Tibial artery (tissue), 4 donors: ENCODE measurements at regions not wholly inside any gene's neighbourhood (a gene's known extent, or its start where the extent isn't known, plus 50 kb on each side); places are given as distances from the start of the nearest gene placed in this dataset.

Source experiments
- DNase-seq, 2 donors: peaks; one replicate each; pipeline ENCODE4 v3.0.0-alpha.2; 2019
- H3K27ac ChIP-seq, 2 donors: fragments of 200-600 bp; sonication (generic) in 1 of 2; 1 replicate in 1 of 2; 2 replicates in 1 of 2; pipeline ENCODE4 v1.5.1; 2018 to 2019; ENCODE audit warnings: mild to moderate bottlenecking in 1 of 2
- H3K27me3 ChIP-seq, 2 donors: fragments of 200-600 bp; sonication (generic) in 1 of 2; one replicate each; pipeline versions ENCODE4 v1.5.1 to v1.6.0; 2016 to 2019
- H3K36me3 ChIP-seq, 3 donors: fragments of 200-600 bp; sonication (generic) in 2 of 3; one replicate each; pipeline ENCODE4 v1.5.1; 2016 to 2019; ENCODE audit warnings: mild to moderate bottlenecking in 2 of 3
- H3K4me1 ChIP-seq, 4 donors: fragments of 200-600 bp; sonication (generic) in 2 of 4; 1 replicate in 3 of 4; 2 replicates in 1 of 4; pipeline ENCODE4 v1.5.1; 2016 to 2019
- H3K4me3 ChIP-seq, 2 donors: fragments of 200-600 bp; sonication (generic) in 1 of 2; 1 replicate in 1 of 2; 2 replicates in 1 of 2; pipeline ENCODE4 v1.5.1; 2018 to 2019; ENCODE audit warnings: mild to moderate bottlenecking in 2 of 2
- H3K9me3 ChIP-seq, 3 donors: fragments of 200-600 bp; sonication (generic) in 1 of 3; one replicate each; pipeline ENCODE4 v1.5.1; 2016 to 2019
- CTCF ChIP-seq, 2 experiments: fragments of 200-600 bp in 1 of 2; fragments of 450-650 bp in 1 of 2; IDR thresholded peaks; one replicate each; pipeline ENCODE4 v1.5.1; 2017 to 2019; ENCODE audit warnings: antibody characterized with exemption in 2 of 2, mild to moderate bottlenecking in 1 of 2, moderate library complexity in 1 of 2
- intact Hi-C: fragments of 100-400 bp; cut with DNase I; formaldehyde crosslinking; loops from one replicate; pipeline ENCODE4 v1.15.0; 2023; ENCODE audit warnings: low total_unique reads

GRCh38 chr21:18620436-18620835 is 216.9 kb upstream of the TMPRSS15 start:
- no peaks in the 10 kb centered on the region for H3K27me3 ChIP-seq
- no peak overlapping the region for H3K4me3 ChIP-seq
- H3K36me3 ChIP-seq, result no peaks in the 10 kb centered on the region
- DNase-seq, result no peak
- H3K9me3 ChIP-seq, result no peaks in the 10 kb centered on the region
- H3K4me1 ChIP-seq, result no peaks in the 10 kb centered on the region
- intact Hi-C loops, result no loop called here
- no peak for TF ChIP-seq CTCF (IDR thresholded peaks at IDR 0.05)
- H3K27ac ChIP-seq, result no peak overlapping the region

- Histone ChIP-seq H3K36me3 (no peaks in the 10 kb centered on the region), H3K9me3 (no peaks in the 10 kb centered on the region), H3K27ac (no peak overlapping the region), H3K4me1 (no peaks in the 10 kb centered on the region), H3K4me3 (no peak overlapping the region), H3K27me3 (no peaks in the 10 kb centered on the region)
- DNase-seq, result no peak
- TF ChIP-seq CTCF (IDR thresholded peaks at IDR 0.05), result no peak
- intact Hi-C loops, result no loop called here
Observed at GRCh38 chr21:18622383-18622782, 218.8 kb upstream of the TMPRSS15 start.

GRCh38 chr21:18630446-18630845 is 226.9 kb upstream of the TMPRSS15 start:
- Histone ChIP-seq H3K27me3 (no peaks in the 10 kb centered on the region), H3K36me3 (no peaks in the 10 kb centered on the region), H3K9me3 (no peaks in the 10 kb centered on the region), H3K4me1 (peaks cover 0 to 30% (median 0%) of the 10 kb centered on the region in 4 donors), H3K27ac (no peak overlapping the region), H3K4me3 (no peak overlapping the region)
- no peak for DNase-seq
- TF ChIP-seq CTCF (IDR thresholded peaks at IDR 0.05), result no peak
- intact Hi-C loops, result no loop called here

- Histone ChIP-seq H3K4me1 (peaks cover 0 to 28% (median 0%) of the 10 kb centered on the region in 4 donors), H3K9me3 (no peaks in the 10 kb centered on the region), H3K27ac (no peak overlapping the region), H3K36me3 (no peaks in the 10 kb centered on the region), H3K4me3 (no peak overlapping the region), H3K27me3 (no peaks in the 10 kb centered on the region)
- TF ChIP-seq CTCF (IDR thresholded peaks at IDR 0.05), result no peak
- intact Hi-C loops, result no loop called here
- no peak for DNase-seq
Observed at GRCh38 chr21:18636897-18637296, 233.3 kb upstream of the TMPRSS15 start.

- H3K27ac ChIP-seq, result no peak overlapping the region
- no peaks in the 10 kb centered on the region for H3K4me1 ChIP-seq
- intact Hi-C loops, result no loop called here
- no peak overlapping the region for H3K4me3 ChIP-seq
- H3K36me3 ChIP-seq, result no peaks in the 10 kb centered on the region
- no peak for TF ChIP-seq CTCF (IDR thresholded peaks at IDR 0.05)
- H3K27me3 ChIP-seq, result no peaks in the 10 kb centered on the region
- no peak for DNase-seq
- no peaks in the 10 kb centered on the region for H3K9me3 ChIP-seq
Observed at GRCh38 chr21:18646116-18646515, 242.5 kb upstream of the TMPRSS15 start.

GRCh38 chr21:18655931-18656330 is 252.3 kb upstream of the TMPRSS15 start:
- Histone ChIP-seq H3K27me3 (no peaks in the 10 kb centered on the region), H3K9me3 (no peaks in the 10 kb centered on the region), H3K27ac (no peak overlapping the region), H3K4me1 (no peaks in the 10 kb centered on the region), H3K4me3 (no peak overlapping the region), H3K36me3 (no peaks in the 10 kb centered on the region)
- TF ChIP-seq CTCF (IDR thresholded peaks at IDR 0.05), result no peak
- no peak for DNase-seq
- intact Hi-C loops, result no loop called here
